NCI-H82 treated with DMSO at 0.1 percent for 48 hours (cell line): ENCODE measurements at regions not wholly inside any gene's neighbourhood (a gene's known extent, or its start where the extent isn't known, plus 50 kb on each side); places are given as distances from the start of the nearest gene placed in this dataset.

ENCODE experiments used
- DNase-seq: peaks from one replicate; lab custom pipeline; 2025; ENCODE audit not compliant: unreplicated experiment; lab: John Stamatoyannopoulos, UW

DNA sequence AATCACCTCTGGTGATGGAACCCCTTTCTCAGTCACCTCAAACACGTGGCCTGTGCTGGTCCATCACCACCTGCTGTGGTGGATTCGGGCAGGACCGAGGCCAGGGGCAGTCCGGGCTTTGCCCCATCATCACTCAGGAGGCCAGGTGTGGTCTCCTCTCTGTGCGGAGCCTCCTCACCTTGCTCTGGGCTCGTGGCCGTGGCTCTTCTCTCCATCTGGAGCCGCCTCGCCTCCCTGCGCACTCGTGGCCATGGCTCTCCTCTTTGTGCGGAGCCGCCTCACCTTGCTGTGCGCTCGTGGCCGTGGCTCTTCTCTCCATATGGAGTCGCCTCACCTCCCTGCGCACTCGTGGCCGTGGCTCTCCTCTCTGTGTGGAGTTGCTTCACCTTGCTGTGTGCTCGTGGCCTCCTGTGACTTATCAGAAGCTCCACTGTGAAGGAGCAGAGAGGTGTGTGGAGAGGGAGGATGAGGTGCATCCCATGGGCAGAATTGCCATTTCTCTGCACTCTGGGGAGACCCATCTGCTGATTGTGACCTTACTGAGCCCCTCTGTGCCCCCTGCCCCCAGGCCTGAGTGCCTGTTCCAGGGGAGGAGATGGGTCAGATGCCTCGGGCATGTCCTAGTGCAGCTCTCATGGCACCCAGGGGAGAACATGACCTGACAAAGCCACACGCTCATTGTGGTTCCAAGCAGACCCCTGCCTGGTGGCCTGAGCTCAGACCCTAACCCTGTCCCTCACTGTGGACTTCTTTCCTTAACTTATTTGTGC, 276.6 kb upstream of the IRX2 start:
- DNase-seq = no peak

GRCh38 chr5:3027185-3027865, 275.8 kb upstream of the IRX2 start:
- no peak for DNase-seq

DNA sequence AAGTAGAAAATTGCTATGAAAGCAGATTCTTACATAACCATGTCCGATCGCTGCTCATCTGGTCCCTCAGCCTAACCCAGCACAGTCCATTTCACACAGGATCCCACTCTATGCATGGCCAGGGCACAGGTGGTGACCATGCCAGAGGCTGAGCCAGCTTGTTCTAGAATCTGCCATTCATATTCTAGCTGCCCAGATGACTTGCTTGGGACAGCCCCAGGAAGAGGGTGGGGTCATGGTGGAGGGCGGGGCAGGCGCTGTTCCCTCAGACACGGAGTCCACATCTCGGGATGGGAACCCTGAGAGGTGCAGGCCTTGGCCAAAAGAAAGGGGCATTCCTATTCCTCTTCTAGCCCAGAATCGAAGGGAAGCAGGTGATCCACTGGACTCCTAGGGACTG, 275.2 kb upstream of the IRX2 start:
- no peak for DNase-seq

GRCh38 chr5:3026099-3026498, 274.6 kb upstream of the IRX2 start:
- DNase-seq = no peak

GRCh38 chr5:3025392-3025791, 273.9 kb upstream of the IRX2 start:
- no peak for DNase-seq

GRCh38 chr5:3024976-3025375, 273.5 kb upstream of the IRX2 start:
- no peak for DNase-seq

DNA sequence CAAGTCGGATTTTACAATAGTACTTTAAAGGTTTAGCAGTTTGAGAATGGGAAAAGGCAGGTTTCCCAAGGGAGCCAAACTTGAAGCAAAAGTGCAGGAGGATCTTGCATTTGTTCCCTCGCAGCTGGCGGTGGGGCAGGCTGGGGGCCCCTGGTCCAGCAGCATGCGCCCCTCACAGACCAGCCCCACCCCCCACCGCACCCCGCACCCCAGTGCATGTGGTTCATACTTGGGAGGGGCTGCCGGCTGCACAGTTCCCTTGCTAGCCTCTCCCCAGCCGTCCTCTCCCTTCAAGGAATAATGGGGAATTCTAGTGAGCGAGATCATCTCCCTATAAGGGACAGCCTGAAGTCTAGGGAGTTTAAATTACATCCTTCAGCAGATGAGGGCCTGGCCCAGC, 273.1 kb upstream of the IRX2 start:
- DNase-seq = no peak

GRCh38 chr5:3024126-3024525, 272.6 kb upstream of the IRX2 start:
- DNase-seq = no peak

- DNase-seq = no peak
Measured at GRCh38 chr5:3023656-3024055, 272.2 kb upstream of the IRX2 start.

GRCh38 chr5:3022665-3023064, 271.2 kb upstream of the IRX2 start:
- no peak for DNase-seq

DNA sequence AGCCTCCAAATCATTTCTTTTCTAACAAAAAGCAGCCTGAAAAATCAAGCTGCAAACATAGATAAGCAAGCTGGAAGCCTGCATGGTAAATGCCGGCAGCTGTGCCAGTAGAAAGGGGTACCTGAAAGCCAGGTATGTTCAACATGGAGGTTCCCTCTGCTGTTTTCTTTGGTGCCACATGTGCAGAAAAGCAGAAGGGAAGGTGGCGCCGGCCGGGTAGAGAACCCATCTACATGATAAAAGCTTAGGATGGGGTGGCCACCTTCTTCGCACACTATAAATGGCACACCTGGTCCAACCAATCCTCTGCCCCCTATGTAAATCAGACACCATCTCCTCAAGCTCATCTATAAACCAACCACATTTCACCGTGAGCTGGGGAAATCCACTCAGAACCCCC, 268.9 kb upstream of the IRX2 start:
- DNase-seq = no peak

DNA sequence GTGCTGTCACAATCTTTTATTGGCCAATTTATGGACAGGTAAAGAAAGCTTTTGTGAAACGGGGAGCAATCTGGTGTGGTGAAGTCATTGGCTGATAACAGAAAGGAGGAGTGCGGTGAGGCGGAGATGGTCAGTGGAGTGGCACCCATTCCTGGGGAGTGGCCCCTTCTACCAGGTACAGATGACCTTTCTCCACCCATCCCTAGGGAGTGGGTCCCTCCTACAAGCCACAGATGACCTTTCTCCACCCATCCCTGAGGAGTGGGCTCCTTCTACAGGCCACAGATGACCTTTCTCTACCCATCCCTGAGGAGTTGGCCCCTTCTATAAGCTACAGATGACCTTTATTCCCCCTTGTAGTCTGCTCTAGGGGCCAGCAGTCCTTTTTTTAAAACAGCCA, 267.6 kb upstream of the IRX2 start:
- no peak for DNase-seq

DNA sequence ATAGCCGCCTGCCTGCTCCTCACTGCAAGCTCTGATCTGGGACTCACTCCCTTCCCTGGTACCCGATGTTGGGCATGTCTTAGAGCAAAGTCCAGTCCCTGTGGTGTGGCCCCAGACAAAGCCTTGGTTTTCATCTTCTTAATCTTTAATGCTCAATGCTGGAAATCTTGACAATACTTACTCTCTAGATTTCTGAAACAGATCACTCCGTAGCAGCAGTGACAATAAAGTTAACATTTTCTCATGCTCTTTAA, 260.2 kb upstream of the IRX2 start:
- DNase-seq = no peak

DNA sequence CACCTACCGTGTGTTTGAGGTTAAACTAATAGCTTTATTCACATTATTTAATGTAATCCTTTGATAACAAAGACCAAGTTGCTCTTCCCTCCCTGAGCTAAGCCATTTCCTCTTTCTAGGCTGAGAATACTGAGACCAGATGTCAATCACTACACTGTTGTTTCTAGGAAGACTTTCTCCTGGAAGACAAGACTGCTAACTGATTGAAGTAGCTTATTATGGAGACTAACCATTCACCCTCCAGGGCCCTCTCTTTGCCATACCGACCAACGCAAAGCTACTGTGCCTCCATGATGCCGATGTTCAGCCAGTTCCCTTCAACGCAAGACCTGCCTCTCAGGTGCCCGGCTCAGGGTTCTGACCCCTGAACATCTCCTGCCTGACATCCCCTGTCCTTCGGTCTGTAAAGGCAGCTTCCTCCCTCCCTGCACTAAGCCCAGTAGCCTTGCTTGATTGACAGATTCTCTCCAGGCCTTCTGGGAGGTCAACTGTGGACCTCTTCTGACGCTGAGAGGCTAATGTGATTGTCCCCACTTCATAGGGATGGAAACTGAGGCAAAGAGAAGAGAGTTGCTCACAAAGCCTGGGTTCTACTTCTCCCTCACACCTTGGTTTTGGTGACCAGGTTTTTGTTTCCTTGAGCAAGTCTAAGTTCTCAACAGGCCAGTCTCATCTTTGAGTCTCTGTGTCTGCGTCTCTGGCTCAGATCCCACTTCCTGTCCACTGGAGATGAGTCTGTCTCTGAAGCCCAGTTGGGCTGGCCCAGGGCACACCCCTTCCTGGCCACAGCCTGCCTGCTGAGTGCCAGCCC, 259.7 kb upstream of the IRX2 start:
- DNase-seq = no peak

- no peak for DNase-seq
Measured at GRCh38 chr5:3010301-3010952, 258.9 kb upstream of the IRX2 start.

DNA sequence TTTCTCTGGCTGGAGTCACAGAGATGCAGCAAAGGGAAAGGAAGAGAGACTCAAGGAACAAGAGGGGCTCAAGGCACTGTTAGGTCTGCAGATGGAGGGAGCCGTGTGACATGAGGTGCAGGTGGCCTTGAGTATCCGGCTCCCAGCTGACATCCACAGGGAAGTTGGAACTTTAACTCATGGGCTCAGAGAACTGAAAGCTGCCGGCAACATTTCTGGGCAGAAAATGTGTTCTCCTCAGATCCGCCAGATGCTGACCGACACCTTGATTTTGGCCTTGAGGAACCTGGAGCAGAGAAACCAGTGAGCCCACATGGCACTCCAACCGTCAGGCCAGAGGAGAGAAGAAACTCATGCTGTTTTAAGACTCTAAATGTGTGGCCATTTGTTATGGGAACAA, 258.1 kb upstream of the IRX2 start:
- DNase-seq = no peak

- DNase-seq = no peak
Measured at GRCh38 chr5:3007577-3007976, 256.1 kb upstream of the IRX2 start.

DNA sequence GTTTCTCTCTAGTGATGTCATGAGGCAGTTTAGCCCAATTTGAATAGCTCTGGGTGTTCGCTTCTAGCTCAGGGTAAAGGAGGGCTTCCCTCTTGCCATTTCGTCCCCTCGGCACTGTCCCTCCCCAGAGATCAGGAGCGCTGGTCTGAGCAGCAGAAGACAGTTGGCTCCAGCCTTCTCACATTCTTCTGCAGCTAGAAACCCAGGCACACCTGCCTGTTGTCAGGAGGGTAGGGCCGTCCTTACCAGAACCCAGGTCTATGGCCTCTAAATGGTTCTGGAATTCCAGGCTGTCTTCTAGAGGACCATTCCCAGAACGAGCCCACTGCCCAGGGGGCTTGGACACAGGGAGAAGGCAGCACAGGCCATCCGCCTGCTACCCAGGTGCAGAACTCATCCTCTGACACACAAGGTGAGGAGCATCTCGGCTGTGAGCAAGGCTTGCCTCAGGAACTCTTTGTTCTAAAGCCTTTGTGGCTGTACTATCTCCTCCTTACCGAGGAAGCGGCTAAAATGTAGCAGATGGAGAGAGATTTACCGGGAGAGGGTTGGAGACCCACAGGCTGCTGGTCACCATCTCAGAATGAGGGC, 255.6 kb upstream of the IRX2 start:
- no peak for DNase-seq

DNA sequence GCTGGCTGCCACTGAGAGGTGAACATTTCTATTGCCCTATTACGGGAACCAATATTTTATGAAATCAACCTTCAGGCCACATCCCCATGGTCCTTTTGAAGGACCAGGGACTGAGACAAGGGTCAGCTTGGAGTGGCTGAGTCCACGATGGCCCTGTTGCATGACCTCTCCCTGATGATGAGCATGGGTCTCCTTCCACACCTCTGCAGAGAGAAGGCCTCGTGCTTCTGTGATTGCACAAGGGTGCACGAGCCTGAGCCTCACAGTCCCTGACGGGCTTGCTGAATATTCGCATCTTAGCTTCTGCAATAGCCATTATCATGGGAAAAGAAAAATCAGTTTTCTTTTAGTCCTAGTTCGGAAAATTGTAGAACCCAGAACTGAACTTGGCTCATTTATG, 255.0 kb upstream of the IRX2 start:
- DNase-seq = no peak

DNA sequence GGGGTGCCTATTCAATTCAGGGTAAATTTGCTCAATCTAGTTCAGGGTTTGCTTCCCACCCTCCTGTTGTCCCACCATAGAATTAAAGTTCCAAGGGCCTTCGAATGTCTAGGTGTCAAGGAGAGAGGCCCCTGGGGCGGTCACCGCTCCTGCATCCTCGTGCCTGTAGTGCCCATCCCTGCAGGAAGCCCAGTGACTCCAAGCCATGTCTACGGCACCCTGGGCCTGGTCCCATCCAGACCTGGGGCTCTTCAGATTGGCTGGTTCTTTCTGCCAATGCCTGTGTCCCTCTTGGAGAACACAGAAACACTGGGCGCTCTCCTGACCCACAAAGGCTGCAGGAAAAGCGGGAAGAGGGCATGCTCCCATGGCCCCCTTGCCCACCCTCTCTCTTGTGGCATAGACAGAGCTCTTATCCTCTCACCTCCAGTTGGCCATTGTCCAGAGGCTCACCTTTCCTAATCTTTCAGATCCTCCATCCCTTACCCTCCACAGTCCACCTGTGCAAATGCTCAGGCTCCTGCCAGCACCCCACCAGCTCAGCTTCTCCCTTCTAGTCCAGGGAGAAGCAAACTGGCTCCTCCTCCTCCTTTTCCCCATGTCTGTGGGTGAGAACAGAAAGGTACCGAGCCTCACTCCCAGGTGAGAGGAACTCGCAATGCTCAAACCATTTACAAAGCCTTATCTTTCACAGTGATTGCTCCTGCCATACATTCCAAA, 253.0 kb upstream of the IRX2 start:
- no peak for DNase-seq

DNA sequence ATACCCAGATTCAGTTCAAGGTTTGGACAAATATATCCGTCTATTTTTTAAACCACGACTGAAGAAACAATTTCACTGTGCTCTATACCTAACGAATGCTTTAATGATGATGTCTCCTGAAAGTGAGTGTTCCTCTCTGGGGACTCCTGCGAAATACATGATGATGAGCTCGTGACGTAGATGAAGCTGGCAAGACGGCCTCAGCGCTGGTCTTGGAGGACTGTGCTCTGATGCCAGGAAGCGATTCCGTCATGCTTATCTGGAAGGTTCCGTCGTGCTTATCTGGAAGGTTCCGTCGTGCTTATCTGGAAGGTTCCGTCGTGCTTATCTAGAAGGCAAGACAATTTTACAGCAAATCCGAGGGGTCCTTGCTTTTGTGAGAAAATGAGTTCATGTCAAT, 250.8 kb upstream of the IRX2 start:
- no peak for DNase-seq
